ENCODE measurements at regions not wholly inside any gene's neighbourhood (a gene's known extent, or its start where the extent isn't known, plus 50 kb on each side); places are given as distances from the start of the nearest gene placed in this dataset.
"Not testable (repeated sequence)": the region's sequence is repeated elsewhere in the genome, so short reads cannot be mapped to it uniquely, and the experiment has no call there.

GRCh38 chr18:71293322-71293721 is 1004.5 kb downstream of the SOCS6 start:
- no peak for DNase-seq (ENCODE audit: low read depth in 2 of 3, low spot score in 1 of 3)

GRCh38 chr18:71287268-71287667 is 998.4 kb downstream of the SOCS6 start:
- no peak for DNase-seq (ENCODE audit: low read depth in 2 of 3, low spot score in 1 of 3)

GRCh38 chr18:71252351-71252865 is 963.6 kb downstream of the SOCS6 start:
- no peak for DNase-seq (ENCODE audit: low read depth in 2 of 3, low spot score in 1 of 3)

DNA sequence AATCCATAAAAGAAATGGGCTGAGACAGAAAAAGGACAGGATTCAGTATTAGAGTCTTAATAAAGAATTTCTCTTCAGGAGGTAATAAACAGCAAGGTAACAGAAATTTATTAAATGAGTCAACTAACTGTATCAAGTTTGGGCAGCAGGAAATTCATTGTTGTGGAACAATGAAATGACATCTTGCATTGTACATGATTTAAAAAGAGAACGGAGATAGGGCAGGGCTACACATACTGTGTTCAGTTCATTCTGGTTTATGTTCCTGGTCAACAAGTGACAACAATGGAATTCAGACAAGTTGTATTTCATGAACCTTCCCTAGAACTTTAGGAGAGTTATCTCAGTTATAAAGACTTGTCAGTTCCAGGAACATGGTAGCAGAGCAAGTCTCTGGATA is 961.3 kb downstream of the SOCS6 start:
- DNase-seq (ENCODE audit: low read depth in 2 of 3, low spot score in 1 of 3) = no peak

- no peak for DNase-seq (ENCODE audit: low read depth in 2 of 3, low spot score in 1 of 3)
Observed at GRCh38 chr18:71249791-71250190, 960.9 kb downstream of the SOCS6 start.

GRCh38 chr18:71242981-71243380 is 954.1 kb downstream of the SOCS6 start:
- no peak for DNase-seq (ENCODE audit: low read depth in 2 of 3, low spot score in 1 of 3)

DNA sequence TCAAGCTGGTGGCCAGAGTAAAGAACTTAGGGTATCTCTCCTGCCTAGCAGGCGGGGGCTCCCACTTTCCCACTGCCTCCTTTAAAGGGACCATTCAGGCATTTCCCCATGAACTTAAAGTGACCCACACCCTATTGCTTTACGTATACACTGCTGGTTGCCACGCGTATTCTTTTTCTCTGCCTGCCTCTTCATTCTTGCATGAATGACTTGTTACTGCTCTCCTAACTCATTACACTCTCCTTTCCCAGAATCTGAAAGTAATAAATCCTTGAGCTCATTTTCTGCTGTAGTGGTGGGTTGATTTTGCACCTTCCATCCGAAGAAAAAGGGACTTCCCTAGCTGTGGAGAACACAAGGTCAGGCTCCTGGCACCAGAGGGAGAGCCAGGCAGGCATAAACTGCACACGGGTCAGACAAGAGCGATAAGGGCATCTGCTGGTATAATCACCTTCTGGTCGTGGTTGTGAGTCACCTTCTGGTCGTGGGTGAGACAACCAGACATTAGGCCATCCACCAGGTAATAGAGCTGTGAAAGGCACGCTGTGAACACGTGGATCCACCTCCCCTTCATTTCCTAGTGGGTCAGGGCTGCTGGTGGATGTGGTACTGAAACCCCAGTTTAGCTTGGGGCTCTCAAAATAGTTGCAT is 950.3 kb downstream of the SOCS6 start:
- DNase-seq (ENCODE audit: low read depth in 2 of 3, low spot score in 1 of 3) = no peak

DNA sequence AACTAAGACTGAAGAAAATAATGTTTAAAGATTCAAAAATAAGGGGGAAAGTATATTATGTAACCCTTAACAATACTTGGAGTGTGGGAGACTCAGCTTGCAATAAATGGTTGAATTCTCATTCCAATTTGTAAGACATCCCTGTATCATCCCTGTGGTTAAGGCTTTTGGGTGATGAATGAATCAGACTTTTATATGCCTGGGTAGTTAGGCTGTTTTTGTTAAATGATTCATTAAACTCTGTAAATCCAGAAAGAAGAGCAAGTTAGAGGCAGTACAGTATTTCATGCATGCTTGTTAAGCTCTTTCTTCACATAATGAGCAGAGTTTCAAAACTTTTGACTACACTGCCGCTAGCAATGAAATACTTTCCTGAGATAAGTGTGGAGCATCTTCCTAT is 948.8 kb downstream of the SOCS6 start:
- DNase-seq (ENCODE audit: low read depth in 2 of 3, low spot score in 1 of 3) = no peak

DNA sequence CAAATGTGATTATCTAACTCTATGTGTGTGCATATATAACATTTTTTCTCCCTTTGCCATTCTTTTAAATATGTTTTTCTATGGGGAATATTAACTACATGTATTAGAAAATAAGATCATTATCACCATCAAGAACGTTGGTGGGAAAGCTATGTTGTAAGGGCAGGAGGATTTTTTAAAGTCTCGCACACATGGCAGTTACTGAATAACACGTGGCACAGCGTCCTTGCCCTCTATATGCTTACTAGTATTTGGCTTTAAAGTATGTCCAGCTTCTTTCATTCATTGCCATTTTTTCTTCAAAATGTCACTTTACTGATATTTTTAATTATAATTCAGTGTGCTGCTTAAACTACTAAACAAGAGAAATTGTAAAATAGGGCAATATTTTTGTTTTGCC is 944.3 kb downstream of the SOCS6 start:
- DNase-seq (ENCODE audit: low read depth in 2 of 3, low spot score in 1 of 3) = no peak

GRCh38 chr18:71223486-71223885 is 934.6 kb downstream of the SOCS6 start:
- no peak for DNase-seq (ENCODE audit: low read depth in 2 of 3, low spot score in 1 of 3)

- DNase-seq (ENCODE audit: low read depth in 2 of 3, low spot score in 1 of 3) = no peak
Observed at GRCh38 chr18:71221405-71221804, 932.6 kb downstream of the SOCS6 start.

- DNase-seq (ENCODE audit: low read depth in 2 of 3, low spot score in 1 of 3) = not testable (repeated sequence)
Observed at GRCh38 chr18:71212739-71213138, 923.9 kb downstream of the SOCS6 start.

DNA sequence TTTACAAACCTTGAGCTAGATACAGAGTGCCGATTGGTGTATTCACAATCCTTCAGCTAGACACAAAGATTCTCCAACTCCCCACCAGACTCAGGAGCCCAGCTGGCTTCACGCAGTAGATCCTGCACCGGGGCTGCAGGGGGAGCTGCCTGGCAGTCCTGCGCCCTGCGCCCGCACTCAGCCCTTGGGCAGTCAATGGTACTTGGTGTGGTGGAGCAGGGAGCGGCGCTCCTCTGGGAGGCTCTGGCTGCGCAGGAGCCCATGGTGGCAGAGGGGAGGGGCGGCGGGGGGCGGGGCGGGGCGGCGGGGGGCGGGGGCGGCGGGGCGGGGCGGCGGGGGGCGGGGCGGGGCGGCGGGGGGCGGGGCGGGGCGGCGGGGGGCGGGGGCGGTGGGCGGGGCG is 923.4 kb downstream of the SOCS6 start:
- no peak for DNase-seq (ENCODE audit: low read depth in 2 of 3, low spot score in 1 of 3)

DNA sequence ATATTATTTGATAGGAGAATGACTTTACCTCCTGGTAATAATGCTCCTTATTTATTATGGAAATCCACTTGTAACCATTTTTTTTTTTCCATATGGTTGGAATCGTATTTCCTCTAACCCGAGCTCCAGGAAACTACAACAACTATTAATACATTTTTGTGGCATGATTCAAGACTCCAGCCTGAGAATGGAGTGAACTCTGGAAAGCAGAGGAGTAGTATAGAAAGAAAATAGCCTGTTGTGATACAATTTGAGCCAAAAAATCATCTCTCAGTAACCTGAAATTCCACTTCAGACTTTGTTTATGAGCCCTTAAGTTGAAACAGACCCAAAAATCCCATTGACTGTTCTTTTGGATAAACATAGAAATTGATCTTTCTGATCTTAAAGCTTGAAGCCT is 921.1 kb downstream of the SOCS6 start:
- no peak for DNase-seq (ENCODE audit: low read depth in 2 of 3, low spot score in 1 of 3)

GRCh38 chr18:71194438-71194837 is 905.6 kb downstream of the SOCS6 start:
- no peak for DNase-seq (ENCODE audit: low read depth in 2 of 3, low spot score in 1 of 3)

- no peak for DNase-seq (ENCODE audit: low read depth in 2 of 3, low spot score in 1 of 3)
Observed at GRCh38 chr18:71189581-71189980, 900.7 kb downstream of the SOCS6 start.

GRCh38 chr18:71168557-71169145 is 879.8 kb downstream of the SOCS6 start:
- no peak for DNase-seq (ENCODE audit: low read depth in 2 of 3, low spot score in 1 of 3)

DNA sequence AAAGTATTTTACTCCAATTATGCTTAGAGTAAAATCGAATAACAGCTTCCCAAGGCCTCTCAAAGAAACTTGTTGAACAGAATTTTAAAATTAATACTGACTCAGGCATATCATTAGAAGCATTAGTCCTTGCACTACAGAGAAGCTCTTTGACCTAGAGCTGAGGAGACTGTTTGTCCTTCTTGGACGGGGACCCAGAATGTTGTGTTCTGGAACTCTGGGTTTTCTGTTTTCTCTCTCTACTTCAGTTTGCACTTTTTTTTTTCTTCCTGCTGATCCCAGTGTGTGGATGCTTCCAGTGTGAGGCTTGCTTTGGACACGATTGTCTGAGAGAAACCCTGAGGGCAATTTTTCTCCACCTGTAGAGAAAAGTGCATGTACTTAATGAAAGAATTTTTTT is 847.6 kb downstream of the SOCS6 start:
- no peak for DNase-seq (ENCODE audit: low read depth in 2 of 3, low spot score in 1 of 3)

GRCh38 chr18:71134122-71134521 is 845.3 kb downstream of the SOCS6 start:
- no peak for DNase-seq (ENCODE audit: low read depth in 2 of 3, low spot score in 1 of 3)

- DNase-seq (ENCODE audit: low read depth in 2 of 3, low spot score in 1 of 3) = no peak
Observed at GRCh38 chr18:71131918-71132317, 843.1 kb downstream of the SOCS6 start.

- DNase-seq (ENCODE audit: low read depth in 2 of 3, low spot score in 1 of 3) = no peak
Observed at GRCh38 chr18:71130351-71130750, 841.5 kb downstream of the SOCS6 start.

DNA sequence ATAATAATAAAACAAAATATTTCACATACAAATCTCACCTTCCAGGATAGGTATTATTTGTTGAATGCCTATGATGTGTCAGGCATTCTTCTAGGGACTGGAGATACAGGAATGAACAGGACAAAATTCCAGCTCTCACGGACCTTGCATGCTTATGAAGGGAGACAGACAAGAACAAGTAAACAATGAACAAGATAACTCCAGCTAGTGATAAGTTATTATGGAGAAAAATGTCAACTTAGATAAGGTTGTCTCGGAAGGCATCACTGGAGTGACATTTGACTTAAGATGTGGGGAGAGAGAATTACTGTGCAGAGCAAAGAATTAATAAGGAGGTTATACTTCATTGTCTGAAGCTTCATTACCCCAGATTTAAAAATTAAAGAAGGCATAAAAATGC is 836.7 kb downstream of the SOCS6 start:
- no peak for DNase-seq (ENCODE audit: low read depth in 2 of 3, low spot score in 1 of 3)

GRCh38 chr18:71116535-71116934 is 827.7 kb downstream of the SOCS6 start:
- DNase-seq (ENCODE audit: low read depth in 2 of 3, low spot score in 1 of 3) = no peak
